ENCODE measurements at regions not wholly inside any gene's neighbourhood (a gene's known extent, or its start where the extent isn't known, plus 50 kb on each side); places are given as distances from the start of the nearest gene placed in this dataset.
"Not testable (repeated sequence)": the region's sequence is repeated elsewhere in the genome, so short reads cannot be mapped to it uniquely, and the experiment has no call there.

- WGBS (ENCODE audit: extremely low coverage, insufficient read length, low lambda C conversion rate): no CpG with 5 or more reads among the region's 1 CpG
- H3K4me2 ChIP-seq (ENCODE audit: insufficient read depth, insufficient read length, low read length): no peak overlapping the region
- H3K23ac ChIP-seq (ENCODE audit: insufficient read length, low read depth, low read length): no peak overlapping the region
- no peak overlapping the region for H4K5ac ChIP-seq (ENCODE audit: insufficient read length, low read depth, low read length)
- H3K36me3 Mint-ChIP-seq (ENCODE audit: insufficient read depth in 1 of 3, low read depth in 3 of 3): peaks cover 0 to 6% (median 2%) of the 10 kb centered on the region in 3 experiments; a peak in 2 of 7 replicates
- H4K91ac ChIP-seq (ENCODE audit: insufficient read length, low read depth, low read length): no peak overlapping the region
- no peak overlapping the region for H3K9ac ChIP-seq (ENCODE audit: extremely low read depth, insufficient read length, low read length)
- DNase-seq: no peak
- H2BK12ac ChIP-seq (ENCODE audit: insufficient read length, low read depth, low read length): no peak overlapping the region
- H3K4ac ChIP-seq (ENCODE audit: low read depth, low read length): no peak overlapping the region
- no peaks in the 10 kb centered on the region for H3K9me3 ChIP-seq (ENCODE audit: control insufficient read depth, low read depth, low read length)
- no peaks in the 10 kb centered on the region for H3K4me1 Mint-ChIP-seq
- no peaks in the 10 kb centered on the region for H3K4me1 ChIP-seq (ENCODE audit: insufficient read depth, low read length)
- H3K18ac ChIP-seq (ENCODE audit: insufficient read length, low read depth, low read length): no peak overlapping the region
- H4K20me1 ChIP-seq (ENCODE audit: control insufficient read depth, insufficient read depth, insufficient read length): no peaks in the 10 kb centered on the region
- no peak overlapping the region for H3T11ph ChIP-seq (ENCODE audit: low read length)
- H2BK120ac ChIP-seq (ENCODE audit: low read depth, low read length, poor library complexity, severe bottlenecking): no peak overlapping the region
- peak overlapping the region; percentile 62 for H2BK20ac ChIP-seq (ENCODE audit: low read depth, low read length, poor library complexity, severe bottlenecking)
- no peak overlapping the region for H4K8ac ChIP-seq (replicated peaks; ENCODE audit: insufficient read length, low read depth, low read length)
- H3K56ac ChIP-seq (ENCODE audit: insufficient read length, low read depth, low read length): no peak overlapping the region
- no peaks in the 10 kb centered on the region for H3K79me1 ChIP-seq (ENCODE audit: insufficient read depth, low read depth, low read length, poor library complexity, severe bottlenecking)
- H3K27me3 Mint-ChIP-seq (ENCODE audit: low read depth): peaks cover 2% of the 10 kb centered on the region
- no peak for TF ChIP-seq CTCF (conservative IDR thresholded peaks at IDR 0.05)
- H3K23me2 ChIP-seq (ENCODE audit: insufficient read length, low read depth, low read length, poor library complexity, severe bottlenecking): no peaks in the 10 kb centered on the region
- H3K4me3 Mint-ChIP-seq: no peak overlapping the region
- H3K27me3 ChIP-seq (ENCODE audit: insufficient read depth, low read length): no peaks in the 10 kb centered on the region
- H3K27ac ChIP-seq (ENCODE audit: insufficient read length, low read depth, low read length): no peak overlapping the region
- H3K14ac ChIP-seq (ENCODE audit: insufficient read depth, low read length): no peak overlapping the region
- no peaks in the 10 kb centered on the region for H3K79me2 ChIP-seq (ENCODE audit: insufficient read depth, low read length)
- no peak overlapping the region for H3K27ac Mint-ChIP-seq
- H2BK5ac ChIP-seq (ENCODE audit: insufficient read length, low read length): no peak overlapping the region
- peaks cover 9 to 10% of the 10 kb centered on the region in 2 experiments for H3K9me3 Mint-ChIP-seq
- no peak overlapping the region for H2AFZ ChIP-seq (ENCODE audit: low read length)
- H2AK5ac ChIP-seq (ENCODE audit: insufficient read length, low read length): no peak overlapping the region
- H2BK15ac ChIP-seq (ENCODE audit: low read depth, low read length): no peak overlapping the region
Observed at GRCh38 chr9:97794666-97795065, 58.4 kb upstream of the FOXE1 start.

GRCh38 chr9:97796176-97796575 lies 56.9 kb upstream of the FOXE1 start:
- H2BK20ac ChIP-seq (ENCODE audit: low read depth, low read length, poor library complexity, severe bottlenecking); H3K23me2 ChIP-seq (ENCODE audit: insufficient read length, low read depth, low read length, poor library complexity, severe bottlenecking); H3K27me3 ChIP-seq (ENCODE audit: insufficient read depth, low read length); H3K27me3 Mint-ChIP-seq (ENCODE audit: low read depth); H3K36me3 Mint-ChIP-seq (ENCODE audit: insufficient read depth in 1 of 3, low read depth in 3 of 3); H2AK5ac ChIP-seq (ENCODE audit: insufficient read length, low read length); H3T11ph ChIP-seq (ENCODE audit: low read length); H4K5ac ChIP-seq (ENCODE audit: insufficient read length, low read depth, low read length); DNase-seq; H3K4me3 Mint-ChIP-seq; H3K27ac Mint-ChIP-seq; H3K4ac ChIP-seq (ENCODE audit: low read depth, low read length); H2BK15ac ChIP-seq (ENCODE audit: low read depth, low read length); H3K79me2 ChIP-seq (ENCODE audit: insufficient read depth, low read length); H2BK12ac ChIP-seq (ENCODE audit: insufficient read length, low read depth, low read length); H4K91ac ChIP-seq (ENCODE audit: insufficient read length, low read depth, low read length); H3K4me1 Mint-ChIP-seq; H2AFZ ChIP-seq (ENCODE audit: low read length); H3K4me2 ChIP-seq (ENCODE audit: insufficient read depth, insufficient read length, low read length); H3K18ac ChIP-seq (ENCODE audit: insufficient read length, low read depth, low read length); H3K4me1 ChIP-seq (ENCODE audit: insufficient read depth, low read length); H3K56ac ChIP-seq (ENCODE audit: insufficient read length, low read depth, low read length); H3K27ac ChIP-seq (ENCODE audit: insufficient read length, low read depth, low read length); H3K79me1 ChIP-seq (ENCODE audit: insufficient read depth, low read depth, low read length, poor library complexity, severe bottlenecking); H2BK5ac ChIP-seq (ENCODE audit: insufficient read length, low read length); H4K20me1 ChIP-seq (ENCODE audit: control insufficient read depth, insufficient read depth, insufficient read length); H3K14ac ChIP-seq (ENCODE audit: insufficient read depth, low read length); H2BK120ac ChIP-seq (ENCODE audit: low read depth, low read length, poor library complexity, severe bottlenecking); H4K8ac ChIP-seq (replicated peaks; ENCODE audit: insufficient read length, low read depth, low read length); H3K23ac ChIP-seq (ENCODE audit: insufficient read length, low read depth, low read length); H3K9ac ChIP-seq (ENCODE audit: extremely low read depth, insufficient read length, low read length); H3K9me3 ChIP-seq (ENCODE audit: control insufficient read depth, low read depth, low read length): not testable (repeated sequence)
- WGBS (ENCODE audit: extremely low coverage, insufficient read length, low lambda C conversion rate): no CpG with 5 or more reads among the region's 30 CpGs
- H3K9me3 Mint-ChIP-seq: peaks cover 9 to 10% of the 10 kb centered on the region in 2 experiments
